Neural crest cell (in vitro differentiated cells): ENCODE measurements at regions not wholly inside any gene's neighbourhood (a gene's known extent, or its start where the extent isn't known, plus 50 kb on each side); places are given as distances from the start of the nearest gene placed in this dataset.
A peak's percentile ranks its signal among the peaks of the same experiment; 100 is the strongest.
"Not testable (repeated sequence)": the region's sequence is repeated elsewhere in the genome, so short reads cannot be mapped to it uniquely, and the experiment has no call there.

Experiments
- DNase-seq: peaks from one replicate; pipeline ENCODE4 v3.0.0; 2021; ENCODE audit warnings: low read depth, mixed read lengths, low spot score
- H3K27ac Mint-ChIP-seq: one replicate; pipeline ENCODE4 v1.8.0; 2021; ENCODE audit warnings: mild to moderate bottlenecking, mixed read lengths; ENCODE audit not compliant: unreplicated experiment
- H3K27me3 Mint-ChIP-seq: 2 replicates; pipeline ENCODE4 v1.8.0; 2021; ENCODE audit warnings: low read depth, mild to moderate bottlenecking, mixed read lengths
- H3K36me3 Mint-ChIP-seq: 2 replicates; pipeline ENCODE4 v1.8.0; 2021; ENCODE audit warnings: low read depth, mild to moderate bottlenecking, mixed read lengths
- H3K4me1 Mint-ChIP-seq: 2 replicates; pipeline ENCODE4 v1.8.0; 2021; ENCODE audit warnings: mixed read lengths
- H3K4me3 Mint-ChIP-seq: one replicate; pipeline ENCODE4 v1.8.0; 2021; ENCODE audit warnings: mild to moderate bottlenecking, mixed read lengths
- H3K9me3 Mint-ChIP-seq: 2 replicates; pipeline ENCODE4 v1.8.0; 2021; ENCODE audit warnings: mixed read lengths
- TF ChIP-seq, protein P1 (sequence below): fragments of 200-600 bp; sonication (generic); conservative IDR thresholded peaks from 2 replicates; pipeline ENCODE4 v1.5.0; 2021; ENCODE audit warnings: antibody characterized with exemption, mild to moderate bottlenecking

DNA sequence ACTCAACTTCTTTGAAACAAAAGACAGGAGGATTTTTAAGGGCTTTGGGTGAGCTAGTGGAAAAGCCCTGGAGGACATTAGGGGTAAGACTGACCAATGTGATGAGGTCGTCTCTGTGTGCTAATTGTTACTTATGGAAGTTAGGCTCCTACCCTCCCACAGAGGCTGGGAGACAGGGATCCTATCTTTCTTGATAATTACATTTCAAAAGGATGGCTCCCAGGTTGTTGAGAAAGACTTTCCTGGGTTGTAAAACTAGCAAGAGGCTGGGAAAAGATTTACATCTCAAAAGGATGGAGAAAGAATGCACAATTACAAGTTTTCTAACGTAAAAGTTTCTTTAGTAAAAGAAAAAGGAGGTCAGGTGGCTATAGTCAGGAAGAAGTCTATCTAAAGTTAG lies 605.8 kb upstream of the GOT2 start:
- H3K9me3 Mint-ChIP-seq: no peaks in the 10 kb centered on the region
- H3K27me3 Mint-ChIP-seq: no peaks in the 10 kb centered on the region
- TF ChIP-seq, protein P1, sequence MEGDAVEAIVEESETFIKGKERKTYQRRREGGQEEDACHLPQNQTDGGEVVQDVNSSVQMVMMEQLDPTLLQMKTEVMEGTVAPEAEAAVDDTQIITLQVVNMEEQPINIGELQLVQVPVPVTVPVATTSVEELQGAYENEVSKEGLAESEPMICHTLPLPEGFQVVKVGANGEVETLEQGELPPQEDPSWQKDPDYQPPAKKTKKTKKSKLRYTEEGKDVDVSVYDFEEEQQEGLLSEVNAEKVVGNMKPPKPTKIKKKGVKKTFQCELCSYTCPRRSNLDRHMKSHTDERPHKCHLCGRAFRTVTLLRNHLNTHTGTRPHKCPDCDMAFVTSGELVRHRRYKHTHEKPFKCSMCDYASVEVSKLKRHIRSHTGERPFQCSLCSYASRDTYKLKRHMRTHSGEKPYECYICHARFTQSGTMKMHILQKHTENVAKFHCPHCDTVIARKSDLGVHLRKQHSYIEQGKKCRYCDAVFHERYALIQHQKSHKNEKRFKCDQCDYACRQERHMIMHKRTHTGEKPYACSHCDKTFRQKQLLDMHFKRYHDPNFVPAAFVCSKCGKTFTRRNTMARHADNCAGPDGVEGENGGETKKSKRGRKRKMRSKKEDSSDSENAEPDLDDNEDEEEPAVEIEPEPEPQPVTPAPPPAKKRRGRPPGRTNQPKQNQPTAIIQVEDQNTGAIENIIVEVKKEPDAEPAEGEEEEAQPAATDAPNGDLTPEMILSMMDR: no peak
- H3K4me3 Mint-ChIP-seq: no peak overlapping the region
- peaks cover 3% of the 10 kb centered on the region for H3K4me1 Mint-ChIP-seq
- H3K27ac Mint-ChIP-seq: no peak overlapping the region
- no peak for DNase-seq
- no peaks in the 10 kb centered on the region for H3K36me3 Mint-ChIP-seq

DNA sequence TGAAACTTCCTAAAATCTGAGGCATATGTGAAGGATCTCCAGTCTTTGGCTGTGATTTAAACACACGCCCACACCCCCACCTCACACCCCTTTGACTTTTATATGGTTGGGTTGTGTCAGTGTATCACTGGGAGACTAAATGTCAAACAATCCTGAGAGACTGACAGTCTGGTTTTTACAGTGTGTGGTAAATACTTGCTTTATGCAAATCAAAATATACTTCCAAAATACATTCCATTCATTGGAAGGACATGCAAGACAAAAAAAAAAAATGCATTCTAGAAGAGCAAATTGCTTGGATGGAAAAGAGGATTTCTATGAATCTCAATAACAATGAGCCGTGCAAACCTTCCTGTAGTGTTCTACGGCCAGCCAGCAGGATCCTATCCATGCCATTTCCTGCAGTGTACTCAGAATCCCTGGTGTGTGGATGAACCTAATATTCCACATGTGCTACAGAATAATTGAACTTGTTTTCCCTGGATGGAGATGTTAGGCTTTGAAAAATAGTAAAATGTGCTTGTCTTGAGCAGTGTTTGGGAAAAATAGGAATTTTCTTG lies 602.1 kb upstream of the GOT2 start:
- Mint-ChIP-seq H3K27ac (no peak overlapping the region), H3K9me3 (peaks cover 4% of the 10 kb centered on the region), H3K4me1 (no peaks in the 10 kb centered on the region), H3K4me3 (no peak overlapping the region), H3K36me3 (peaks cover 3% of the 10 kb centered on the region), H3K27me3 (no peaks in the 10 kb centered on the region)
- TF ChIP-seq, protein P1: no peak
- DNase-seq: no peak

DNA sequence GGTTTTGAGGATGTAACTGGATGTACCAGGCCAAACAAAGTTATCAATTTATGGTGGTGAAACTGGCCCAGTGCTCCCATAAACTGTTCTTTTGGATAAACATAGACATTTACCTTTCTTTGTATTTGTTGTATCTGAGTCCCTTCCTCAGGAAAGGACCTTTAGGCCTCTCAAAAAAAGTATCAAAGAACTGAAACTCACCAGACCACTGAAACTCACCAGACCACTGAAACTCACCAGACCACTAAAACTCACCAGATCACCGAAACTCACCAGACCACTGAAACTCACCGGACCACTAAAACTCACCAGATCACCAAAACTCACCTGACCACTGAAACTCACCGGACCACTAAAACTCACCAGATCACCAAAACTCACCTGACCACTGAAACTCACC lies 597.6 kb upstream of the GOT2 start:
- not testable (repeated sequence) for H3K36me3 Mint-ChIP-seq, H3K27me3 Mint-ChIP-seq, H3K27ac Mint-ChIP-seq, DNase-seq, H3K4me3 Mint-ChIP-seq, H3K9me3 Mint-ChIP-seq
- peaks cover 22% of the 10 kb centered on the region for H3K4me1 Mint-ChIP-seq

DNA sequence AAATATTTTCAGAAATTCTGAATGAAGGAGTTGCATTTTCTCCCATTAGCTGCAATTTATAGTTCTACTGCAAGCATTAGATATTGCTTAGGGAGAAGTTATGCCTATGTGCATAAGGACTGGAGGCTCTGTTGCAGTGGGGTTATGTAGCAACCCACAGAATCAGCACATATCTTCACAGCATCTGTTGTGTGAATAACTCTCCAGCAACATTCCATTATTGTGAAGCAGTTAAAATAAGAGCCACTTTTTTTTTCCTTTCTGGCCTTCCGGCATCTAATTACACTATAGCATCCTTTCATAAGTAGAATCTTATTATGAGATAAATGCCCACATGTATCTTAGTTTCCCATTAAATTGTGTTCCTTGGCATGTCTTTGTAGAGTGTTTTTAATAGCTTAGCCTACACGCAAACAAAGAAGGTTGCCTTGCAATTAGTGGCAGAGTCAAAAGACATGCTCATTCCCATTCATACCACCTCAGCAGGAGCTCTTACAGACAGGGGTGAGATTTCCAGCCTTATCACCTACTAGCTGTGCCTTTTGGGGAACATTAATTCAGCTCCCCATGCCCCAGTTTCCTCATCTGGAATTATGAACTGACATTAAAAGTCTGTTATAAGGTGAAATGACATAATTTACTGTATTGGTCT lies 596.0 kb upstream of the GOT2 start:
- H3K36me3 Mint-ChIP-seq: peaks cover 6% of the 10 kb centered on the region
- peaks cover 22% of the 10 kb centered on the region for H3K4me1 Mint-ChIP-seq
- DNase-seq: no peak
- H3K9me3 Mint-ChIP-seq: peaks cover 6% of the 10 kb centered on the region
- no peaks in the 10 kb centered on the region for H3K27me3 Mint-ChIP-seq
- no peak overlapping the region for H3K4me3 Mint-ChIP-seq
- H3K27ac Mint-ChIP-seq: no peak overlapping the region
- TF ChIP-seq, protein P1: no peak

DNA sequence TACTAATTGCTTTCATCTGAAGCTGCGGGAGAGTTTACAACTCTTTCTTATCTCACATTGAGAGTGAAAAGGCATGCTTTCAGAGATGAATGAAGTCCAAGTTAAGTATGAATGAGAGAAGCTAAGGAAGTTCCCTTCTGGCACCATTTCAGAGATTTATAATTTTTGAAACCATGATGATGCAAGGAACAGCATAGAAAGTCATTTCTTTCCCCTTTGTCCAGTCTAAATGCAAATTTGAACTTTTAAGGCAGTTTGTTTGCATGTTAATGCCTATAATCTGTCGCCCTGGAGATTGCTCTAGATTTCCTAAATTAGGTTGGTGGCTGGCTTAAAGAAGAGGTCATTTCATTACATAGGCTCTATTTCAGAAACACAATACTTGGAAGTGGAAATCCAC lies 594.8 kb upstream of the GOT2 start:
- DNase-seq: no peak
- TF ChIP-seq, protein P1: no peak
- H3K9me3 Mint-ChIP-seq: peaks cover 6% of the 10 kb centered on the region
- H3K4me3 Mint-ChIP-seq: no peak overlapping the region
- peaks cover 6% of the 10 kb centered on the region for H3K36me3 Mint-ChIP-seq
- H3K27ac Mint-ChIP-seq: peak overlapping the region; percentile 17
- no peaks in the 10 kb centered on the region for H3K27me3 Mint-ChIP-seq
- H3K4me1 Mint-ChIP-seq: peaks cover 22% of the 10 kb centered on the region

DNA sequence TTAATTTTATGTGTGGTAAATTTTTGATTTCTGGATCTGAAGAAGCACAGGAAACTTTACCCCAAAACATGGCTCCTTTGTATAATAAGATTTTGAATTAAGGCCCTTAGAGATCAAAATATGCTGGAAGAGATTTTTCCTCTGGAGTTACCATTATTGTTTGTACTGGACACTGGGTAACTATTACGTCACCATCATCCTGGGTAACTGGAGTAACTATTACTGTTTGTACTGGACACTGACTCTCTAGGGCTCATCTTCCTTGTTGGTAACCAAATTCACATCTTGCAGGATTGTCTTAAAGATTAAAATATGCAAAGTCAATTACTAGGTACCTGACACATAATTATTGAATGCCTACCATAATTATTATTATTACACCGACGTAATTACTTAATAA lies 593.8 kb upstream of the GOT2 start:
- no peaks in the 10 kb centered on the region for H3K27me3 Mint-ChIP-seq
- H3K9me3 Mint-ChIP-seq: peaks cover 3% of the 10 kb centered on the region
- H3K27ac Mint-ChIP-seq: no peak overlapping the region
- H3K4me1 Mint-ChIP-seq: peaks cover 22% of the 10 kb centered on the region
- DNase-seq: no peak
- H3K36me3 Mint-ChIP-seq: peaks cover 2% of the 10 kb centered on the region
- no peak overlapping the region for H3K4me3 Mint-ChIP-seq
- TF ChIP-seq, protein P1: no peak
